ENCODE measurements at regions not wholly inside any gene's neighbourhood (a gene's known extent, or its start where the extent isn't known, plus 50 kb on each side); places are given as distances from the start of the nearest gene placed in this dataset.

GRCh38 chr5:168172760-168173223 is 118.7 kb upstream of the WWC1 start:
- TF ChIP-seq CTCF (IDR thresholded peaks at IDR 0.05; ENCODE audit: poor library complexity) (no peak), EZH2 (IDR thresholded peaks at IDR 0.05; ENCODE audit: borderline replicate concordance) (no peak), EZH2phosphoT487 (IDR thresholded peaks at IDR 0.05; ENCODE audit: low read depth, severe bottlenecking, unreplicated experiment) (no peak)

All from hepatocyte (in vitro differentiated cells).